Rectal smooth muscle tissue (tissue), 1 donor: ENCODE measurements at regions not wholly inside any gene's neighbourhood (a gene's known extent, or its start where the extent isn't known, plus 50 kb on each side); places are given as distances from the start of the nearest gene placed in this dataset.
"Not testable (repeated sequence)": the region's sequence is repeated elsewhere in the genome, so short reads cannot be mapped to it uniquely, and the experiment has no call there.

ENCODE experiments used
- H3K27ac ChIP-seq: one replicate; pipeline ENCODE4 v1.7.0; 2013; ENCODE audit warnings: low read depth, low read length, inconsistent platforms
- H3K27me3 ChIP-seq: one replicate; pipeline ENCODE4 v1.7.0; 2013; ENCODE audit warnings: low read length; ENCODE audit not compliant: control insufficient read depth, insufficient read depth
- H3K36me3 ChIP-seq: one replicate; pipeline ENCODE4 v1.7.0; 2013; ENCODE audit warnings: low read length; ENCODE audit not compliant: control insufficient read depth, insufficient read depth
- H3K4me1 ChIP-seq: one replicate; pipeline ENCODE4 v1.7.0; 2013; ENCODE audit warnings: low read length; ENCODE audit not compliant: control insufficient read depth, insufficient read depth
- H3K4me3 ChIP-seq: one replicate; pipeline ENCODE4 v1.7.0; 2013; ENCODE audit warnings: low read length
- H3K9ac ChIP-seq: one replicate; pipeline ENCODE4 v1.7.0; 2013; ENCODE audit warnings: low read length

- H3K4me3 ChIP-seq: no peak overlapping the region
- no peaks in the 10 kb centered on the region for H3K36me3 ChIP-seq
- no peaks in the 10 kb centered on the region for H3K4me1 ChIP-seq
- H3K27ac ChIP-seq: no peak overlapping the region
- no peak overlapping the region for H3K9ac ChIP-seq
- no peaks in the 10 kb centered on the region for H3K27me3 ChIP-seq
These were observed 1019.0 kb downstream of the KCNMA1 start for GRCh38 chr10:76618641-76619040.

GRCh38 chr10:76618171-76618570 lies 1019.4 kb downstream of the KCNMA1 start:
- Histone ChIP-seq H3K27me3 (no peaks in the 10 kb centered on the region), H3K36me3 (no peaks in the 10 kb centered on the region), H3K4me1 (no peaks in the 10 kb centered on the region), H3K27ac (no peak overlapping the region), H3K4me3 (no peak overlapping the region), H3K9ac (no peak overlapping the region)

- H3K27ac ChIP-seq, H3K9ac ChIP-seq, H3K4me1 ChIP-seq, H3K4me3 ChIP-seq, H3K36me3 ChIP-seq, H3K27me3 ChIP-seq: not testable (repeated sequence)
These were observed 1020.9 kb downstream of the KCNMA1 start for GRCh38 chr10:76616666-76617065.

GRCh38 chr10:76615049-76615448 lies 1022.6 kb downstream of the KCNMA1 start:
- no peaks in the 10 kb centered on the region for H3K27me3 ChIP-seq
- no peak overlapping the region for H3K4me3 ChIP-seq
- no peak overlapping the region for H3K27ac ChIP-seq
- no peaks in the 10 kb centered on the region for H3K36me3 ChIP-seq
- no peaks in the 10 kb centered on the region for H3K4me1 ChIP-seq
- no peak overlapping the region for H3K9ac ChIP-seq
